Panc1 (cell line): ENCODE measurements at regions not wholly inside any gene's neighbourhood (a gene's known extent, or its start where the extent isn't known, plus 50 kb on each side); places are given as distances from the start of the nearest gene placed in this dataset.
A peak's percentile ranks its signal among the peaks of the same experiment; 100 is the strongest.

Experiments
- ATAC-seq: fragments of 200-7000 bp; cut with Tn5 transposase; 2 replicates; pipeline ENCODE4 v1.9.1; 2020; ENCODE audit warnings: mild to moderate bottlenecking, moderate library complexity
- BruUV-seq: library from RNA; stranded (reverse); fragments of 400-500 nt; replicated peaks from 2 replicates; lab custom pipeline; 2021; lab: Mats Ljungman, UMichigan
- CTCF ChIA-PET: fragments of 300-600 bp; sonication (Branson Sonifier 250); formaldehyde crosslinking; loops from one replicate; lab custom pipeline; 2022; ENCODE audit warnings: antibody characterized with exemption; lab: Charles Lee
- POLR2A ChIA-PET: fragments of 300-600 bp; sonication (Branson Sonifier 250); formaldehyde crosslinking; loops from one replicate; lab custom pipeline; 2022; ENCODE audit warnings: antibody characterized with exemption; lab: Charles Lee
- DNase-seq: peaks from one replicate; pipeline ENCODE4 v3.0.0-alpha.2; 2010; ENCODE audit warnings: low read depth, low spot score
- H3K27ac ChIP-seq: 2 replicates; pipeline ENCODE4 v1.5.1; 2011; ENCODE audit warnings: mild to moderate bottlenecking, low read length, inconsistent platforms
- H3K27me3 ChIP-seq: fragments of 200-500 bp; sonication (Bioruptor generic); 2 replicates; pipeline ENCODE4 v1.6.0; 2014; ENCODE audit warnings: low read length, inconsistent platforms; ENCODE audit not compliant: control insufficient read depth, insufficient read depth
- H3K36me3 ChIP-seq: fragments of 200-500 bp; sonication (Bioruptor generic); 2 replicates; pipeline ENCODE4 v1.5.1; 2014; ENCODE audit warnings: inconsistent platforms, mild to moderate bottlenecking, low read length, moderate library complexity; ENCODE audit not compliant: control insufficient read depth, insufficient read depth
- H3K4me1 ChIP-seq: 2 replicates; pipeline ENCODE4 v1.5.1; 2011; ENCODE audit warnings: inconsistent platforms, mild to moderate bottlenecking, low read length, moderate library complexity; ENCODE audit not compliant: control insufficient read depth, insufficient read depth
- H3K4me3 ChIP-seq, 2 experiments: 2 replicates each; pipeline ENCODE4 v1.5.1; 2011 to 2012; ENCODE audit warnings: low read depth in 2 of 2, low read length in 2 of 2, mild to moderate bottlenecking in 2 of 2, inconsistent platforms in 1 of 2, moderate library complexity in 1 of 2
- H3K9me3 ChIP-seq: fragments of 200-500 bp; sonication (Bioruptor generic); 2 replicates; pipeline ENCODE4 v1.5.1; 2014; ENCODE audit warnings: low read depth, mild to moderate bottlenecking, inconsistent platforms, low read length, moderate library complexity; ENCODE audit not compliant: control insufficient read depth, insufficient read depth
- POLR2AphosphoS5 ChIP-seq: IDR thresholded peaks from 2 replicates; pipeline ENCODE4 v1.6.1; 2012; ENCODE audit warnings: mild to moderate bottlenecking, low read depth, low read length, moderate library complexity
- SIN3A ChIP-seq: IDR thresholded peaks from 2 replicates; pipeline ENCODE4 v1.6.1; 2012; ENCODE audit warnings: low read depth, mild to moderate bottlenecking, low read length, moderate library complexity, borderline replicate concordance; ENCODE audit not compliant: insufficient read depth
- TCF7L2 ChIP-seq: IDR thresholded peaks from 2 replicates; pipeline ENCODE4 v1.6.1; 2011; ENCODE audit warnings: mild to moderate bottlenecking, low read depth, low read length, inconsistent platforms
- in situ Hi-C: cut with HindIII; loops from 2 replicates; pipeline ENCODE4 v1.10.0; 2016; ENCODE audit warnings: low sequenced_read_pairs, low pct_unique_long_range_greater_than_20kb
- intact Hi-C: fragments of 100-400 bp; cut with micrococcal nuclease; formaldehyde crosslinking; loops from one replicate; pipeline ENCODE4 v1.10.0; 2022; ENCODE audit not compliant: unreplicated experiment
- TF ChIP-seq, protein P1 (sequence below): fragments of 450-650 bp; IDR thresholded peaks from 2 replicates; pipeline ENCODE4 v1.5.1; 2017; ENCODE audit warnings: mild to moderate bottlenecking
- TF ChIP-seq, protein P2 (sequence below), 2 experiments: IDR thresholded peaks; 2 replicates each; pipeline ENCODE4 v1.6.1; 2011 to 2012; ENCODE audit warnings: low read depth in 2 of 2, control low read depth in 1 of 2, low read length in 1 of 2, mild to moderate bottlenecking in 1 of 2, moderate library complexity in 1 of 2; ENCODE audit not compliant: insufficient read depth in 1 of 2

DNA sequence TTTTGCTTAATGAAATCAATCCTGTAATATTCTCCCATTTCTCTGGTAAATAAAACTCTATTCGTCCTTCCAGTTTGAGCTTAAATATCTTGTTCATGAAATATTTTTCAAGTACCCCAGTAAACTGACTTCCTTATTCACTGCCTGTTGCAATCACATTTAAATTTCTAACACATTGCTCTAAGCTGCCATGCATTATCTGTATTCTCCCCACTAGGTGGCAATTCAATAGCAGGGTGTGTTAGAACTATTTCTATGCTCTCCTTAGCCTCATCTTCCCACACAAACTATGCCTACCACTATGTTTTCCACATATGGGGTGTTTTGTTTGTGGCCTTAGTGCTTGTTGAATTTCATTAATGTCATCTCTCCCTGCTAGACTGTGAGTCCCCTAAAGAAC, 377.1 kb upstream of the HS3ST1 start:
- no TSS peak for BruUV-seq
- ATAC-seq, result no peak
- H3K4me1 ChIP-seq, result no peaks in the 10 kb centered on the region
- in situ Hi-C loops, result no loop called here
- ChIA-PET CTCF (no interaction called here), POLR2A (no interaction called here)
- TF ChIP-seq SIN3A, result no peak
- TF ChIP-seq, protein P1, sequence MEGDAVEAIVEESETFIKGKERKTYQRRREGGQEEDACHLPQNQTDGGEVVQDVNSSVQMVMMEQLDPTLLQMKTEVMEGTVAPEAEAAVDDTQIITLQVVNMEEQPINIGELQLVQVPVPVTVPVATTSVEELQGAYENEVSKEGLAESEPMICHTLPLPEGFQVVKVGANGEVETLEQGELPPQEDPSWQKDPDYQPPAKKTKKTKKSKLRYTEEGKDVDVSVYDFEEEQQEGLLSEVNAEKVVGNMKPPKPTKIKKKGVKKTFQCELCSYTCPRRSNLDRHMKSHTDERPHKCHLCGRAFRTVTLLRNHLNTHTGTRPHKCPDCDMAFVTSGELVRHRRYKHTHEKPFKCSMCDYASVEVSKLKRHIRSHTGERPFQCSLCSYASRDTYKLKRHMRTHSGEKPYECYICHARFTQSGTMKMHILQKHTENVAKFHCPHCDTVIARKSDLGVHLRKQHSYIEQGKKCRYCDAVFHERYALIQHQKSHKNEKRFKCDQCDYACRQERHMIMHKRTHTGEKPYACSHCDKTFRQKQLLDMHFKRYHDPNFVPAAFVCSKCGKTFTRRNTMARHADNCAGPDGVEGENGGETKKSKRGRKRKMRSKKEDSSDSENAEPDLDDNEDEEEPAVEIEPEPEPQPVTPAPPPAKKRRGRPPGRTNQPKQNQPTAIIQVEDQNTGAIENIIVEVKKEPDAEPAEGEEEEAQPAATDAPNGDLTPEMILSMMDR, result peak; percentile 38; the same call in 1 of the 2 replicates
- H3K36me3 ChIP-seq, result no peaks in the 10 kb centered on the region
- H3K27ac ChIP-seq, result no peak overlapping the region
- intact Hi-C loops, result no loop called here
- DNase-seq, result peak; percentile 1
- H3K4me3 ChIP-seq, result no peak overlapping the region
- no peaks in the 10 kb centered on the region for H3K9me3 ChIP-seq
- H3K27me3 ChIP-seq, result no peaks in the 10 kb centered on the region

DNA sequence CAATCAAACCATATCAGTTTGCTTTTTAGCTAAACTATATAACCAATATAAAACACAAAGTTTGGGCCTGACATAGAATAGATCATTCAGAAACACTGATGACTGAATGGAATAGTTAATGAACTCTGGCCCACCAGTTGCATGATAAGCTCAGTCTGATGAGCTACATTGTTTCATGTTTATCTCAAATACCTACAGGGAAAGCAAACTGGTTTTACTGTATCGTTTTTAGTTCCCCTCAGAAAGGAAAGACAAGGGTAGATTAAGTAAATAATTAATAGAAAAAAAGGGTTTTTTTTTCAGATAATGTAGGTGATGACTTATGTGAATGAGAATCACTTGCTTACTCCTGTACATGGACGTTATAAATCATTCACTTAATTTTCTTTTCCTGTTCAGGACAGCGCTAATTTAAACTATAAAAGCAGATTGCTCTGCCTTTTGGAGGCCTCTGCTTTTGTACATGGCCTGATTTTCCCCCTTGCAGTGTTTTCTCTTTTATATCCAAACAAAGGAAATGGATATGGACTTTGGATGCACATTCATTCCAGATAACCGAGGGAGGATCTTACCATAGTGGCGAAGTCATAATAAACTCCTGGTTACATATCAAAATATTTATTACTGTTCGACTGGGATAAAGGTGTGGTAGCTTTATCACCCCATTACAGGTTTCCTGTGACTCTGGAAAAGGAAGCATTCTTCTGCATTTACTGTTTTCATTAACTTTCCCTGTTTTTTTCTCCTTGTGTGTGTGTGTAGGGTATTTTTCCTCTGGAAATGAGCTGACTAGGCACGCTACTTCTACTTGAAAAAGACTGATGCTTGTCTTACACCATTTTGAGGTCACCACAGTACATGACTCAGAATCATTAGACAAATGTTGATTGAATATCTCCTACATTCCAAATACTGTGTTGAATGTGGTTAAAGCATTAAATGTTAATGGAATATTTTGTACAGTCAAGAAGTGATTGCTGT, 373.1 kb upstream of the HS3ST1 start:
- no peak for DNase-seq
- H3K27me3 ChIP-seq, result no peaks in the 10 kb centered on the region
- BruUV-seq, result no TSS peak

More for the DNA sequence above, 373.1 kb upstream of the HS3ST1 start:
- CTCF ChIA-PET, result no interaction called here
- in situ Hi-C loops (no loop called here), intact Hi-C loops (no loop called here)
- Histone ChIP-seq H3K9me3 (no peaks in the 10 kb centered on the region), H3K36me3 (no peaks in the 10 kb centered on the region), H3K27ac (no peak overlapping the region), H3K4me3 (no peak overlapping the region), H3K4me1 (no peaks in the 10 kb centered on the region)
- POLR2A ChIA-PET, result no interaction called here
- no peak for ATAC-seq
- TF ChIP-seq SIN3A, result no peak
- no peak for TF ChIP-seq TCF7L2
- TF ChIP-seq POLR2AphosphoS5, result no peak
- TF ChIP-seq, protein P1, result no peak
- TF ChIP-seq, protein P2, sequence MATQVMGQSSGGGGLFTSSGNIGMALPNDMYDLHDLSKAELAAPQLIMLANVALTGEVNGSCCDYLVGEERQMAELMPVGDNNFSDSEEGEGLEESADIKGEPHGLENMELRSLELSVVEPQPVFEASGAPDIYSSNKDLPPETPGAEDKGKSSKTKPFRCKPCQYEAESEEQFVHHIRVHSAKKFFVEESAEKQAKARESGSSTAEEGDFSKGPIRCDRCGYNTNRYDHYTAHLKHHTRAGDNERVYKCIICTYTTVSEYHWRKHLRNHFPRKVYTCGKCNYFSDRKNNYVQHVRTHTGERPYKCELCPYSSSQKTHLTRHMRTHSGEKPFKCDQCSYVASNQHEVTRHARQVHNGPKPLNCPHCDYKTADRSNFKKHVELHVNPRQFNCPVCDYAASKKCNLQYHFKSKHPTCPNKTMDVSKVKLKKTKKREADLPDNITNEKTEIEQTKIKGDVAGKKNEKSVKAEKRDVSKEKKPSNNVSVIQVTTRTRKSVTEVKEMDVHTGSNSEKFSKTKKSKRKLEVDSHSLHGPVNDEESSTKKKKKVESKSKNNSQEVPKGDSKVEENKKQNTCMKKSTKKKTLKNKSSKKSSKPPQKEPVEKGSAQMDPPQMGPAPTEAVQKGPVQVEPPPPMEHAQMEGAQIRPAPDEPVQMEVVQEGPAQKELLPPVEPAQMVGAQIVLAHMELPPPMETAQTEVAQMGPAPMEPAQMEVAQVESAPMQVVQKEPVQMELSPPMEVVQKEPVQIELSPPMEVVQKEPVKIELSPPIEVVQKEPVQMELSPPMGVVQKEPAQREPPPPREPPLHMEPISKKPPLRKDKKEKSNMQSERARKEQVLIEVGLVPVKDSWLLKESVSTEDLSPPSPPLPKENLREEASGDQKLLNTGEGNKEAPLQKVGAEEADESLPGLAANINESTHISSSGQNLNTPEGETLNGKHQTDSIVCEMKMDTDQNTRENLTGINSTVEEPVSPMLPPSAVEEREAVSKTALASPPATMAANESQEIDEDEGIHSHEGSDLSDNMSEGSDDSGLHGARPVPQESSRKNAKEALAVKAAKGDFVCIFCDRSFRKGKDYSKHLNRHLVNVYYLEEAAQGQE (IDR thresholded peaks at IDR 0.05; ENCODE audit: insufficient read depth in 1 of 2, low read depth in 2 of 2, low read length in 1 of 2), result no peak
